Left lung (tissue), 4 donors: ENCODE measurements at regions not wholly inside any gene's neighbourhood (a gene's known extent, or its start where the extent isn't known, plus 50 kb on each side); places are given as distances from the start of the nearest gene placed in this dataset.
"Not testable (repeated sequence)": the region's sequence is repeated elsewhere in the genome, so short reads cannot be mapped to it uniquely, and the experiment has no call there.

Experiments
- ATAC-seq: fragments of 200-7000 bp; cut with Tn5 transposase; one replicate; pipeline ENCODE4 v1.9.1; 2020; ENCODE audit warnings: moderate library complexity
- DNase-seq, 4 donors: peaks; one replicate each; pipeline ENCODE4 v3.0.0-alpha.2; 2013 to 2020
- H3K27ac ChIP-seq, 2 donors: fragments of 200-600 bp; sonication (generic) in 1 of 2; one replicate each; pipeline versions ENCODE4 v1.5.0 to v1.8.0; 2020 to 2021
- H3K27me3 ChIP-seq, 2 donors: fragments of 200-600 bp; sonication (generic) in 1 of 2; one replicate each; pipeline versions ENCODE4 v1.5.0 to v1.8.0; 2020 to 2021
- H3K36me3 ChIP-seq, 2 donors: fragments of 200-600 bp; sonication (generic) in 1 of 2; one replicate each; pipeline versions ENCODE4 v1.5.0 to v1.8.0; 2020 to 2021
- H3K4me1 ChIP-seq, 2 donors: fragments of 200-600 bp; one replicate each; pipeline ENCODE4 v1.8.0; 2021
- H3K4me3 ChIP-seq, 2 donors: fragments of 200-600 bp; sonication (generic) in 1 of 2; one replicate each; pipeline versions ENCODE4 v1.5.0 to v1.8.0; 2020 to 2021; ENCODE audit warnings: mild to moderate bottlenecking in 1 of 2
- H3K9me3 ChIP-seq, 2 donors: fragments of 200-600 bp; sonication (generic) in 1 of 2; one replicate each; pipeline versions ENCODE4 v1.5.0 to v1.8.0; 2020 to 2021
- intact Hi-C, 2 donors: fragments of 100-400 bp; cut with DNase I; formaldehyde crosslinking; loops; one replicate each; pipeline versions ENCODE4 v1.11.2 to v1.14.2; 2022
- donor health status: DM: no; HTN: yes; CAD: no.
- donor health status: DM: no; HTN: no; CAD: no.

- DNase-seq, H3K9me3 ChIP-seq, intact Hi-C loops, H3K27ac ChIP-seq, H3K27me3 ChIP-seq, H3K4me3 ChIP-seq, H3K4me1 ChIP-seq, H3K36me3 ChIP-seq: not testable (repeated sequence)
- ATAC-seq, result peak; percentile 48
These were observed 83.9 kb upstream of the GOLGA6L6 start for GRCh38 chr15:20625469-20625868.

- ATAC-seq, intact Hi-C loops, H3K4me3 ChIP-seq, H3K4me1 ChIP-seq, H3K36me3 ChIP-seq, DNase-seq, H3K27ac ChIP-seq, H3K27me3 ChIP-seq, H3K9me3 ChIP-seq: not testable (repeated sequence)
These were observed 82.5 kb upstream of the GOLGA6L6 start for GRCh38 chr15:20624085-20624484.

- H3K9me3 ChIP-seq, intact Hi-C loops: not testable (repeated sequence)
These were observed 80.5 kb upstream of the GOLGA6L6 start for GRCh38 chr15:20622117-20622516.

GRCh38 chr15:20614549-20614948 is 72.9 kb upstream of the GOLGA6L6 start:
- H3K9me3 ChIP-seq, ATAC-seq, intact Hi-C loops, H3K4me1 ChIP-seq, H3K27ac ChIP-seq, H3K27me3 ChIP-seq, H3K36me3 ChIP-seq, H3K4me3 ChIP-seq: not testable (repeated sequence)
- DNase-seq, result peak in 1 of 4 donors; percentile 12

More at GRCh38 chr15:20622117-20622516, 80.5 kb upstream of the GOLGA6L6 start:
- not testable (repeated sequence) for H3K27me3 ChIP-seq, DNase-seq, H3K27ac ChIP-seq, H3K4me1 ChIP-seq, H3K4me3 ChIP-seq, H3K36me3 ChIP-seq
- peak; percentile 58 for ATAC-seq

GRCh38 chr15:20612796-20613195 is 71.2 kb upstream of the GOLGA6L6 start:
- H3K27ac ChIP-seq, intact Hi-C loops, H3K4me1 ChIP-seq, ATAC-seq, H3K36me3 ChIP-seq, H3K9me3 ChIP-seq, H3K4me3 ChIP-seq, H3K27me3 ChIP-seq: not testable (repeated sequence)
- DNase-seq, result peak in 1 of 4 donors; percentile 16

- DNase-seq, result peak in 1 of 4 donors; percentile 26
- H3K36me3 ChIP-seq, intact Hi-C loops, H3K9me3 ChIP-seq, H3K4me3 ChIP-seq, H3K27ac ChIP-seq, H3K27me3 ChIP-seq, ATAC-seq, H3K4me1 ChIP-seq: not testable (repeated sequence)
These were observed 70.8 kb upstream of the GOLGA6L6 start for GRCh38 chr15:20612356-20612755.

GRCh38 chr15:20611667-20612290 is 70.2 kb upstream of the GOLGA6L6 start:
- ATAC-seq, intact Hi-C loops, H3K4me1 ChIP-seq, H3K9me3 ChIP-seq, H3K4me3 ChIP-seq, H3K27ac ChIP-seq, H3K36me3 ChIP-seq, DNase-seq, H3K27me3 ChIP-seq: not testable (repeated sequence)

- intact Hi-C loops, H3K4me3 ChIP-seq, ATAC-seq, DNase-seq, H3K27ac ChIP-seq, H3K4me1 ChIP-seq, H3K36me3 ChIP-seq, H3K9me3 ChIP-seq, H3K27me3 ChIP-seq: not testable (repeated sequence)
These were observed 66.6 kb upstream of the GOLGA6L6 start for GRCh38 chr15:20608179-20608578.

GRCh38 chr15:20597245-20597644 is 55.6 kb upstream of the GOLGA6L6 start:
- ATAC-seq, H3K4me3 ChIP-seq, intact Hi-C loops, H3K27me3 ChIP-seq, H3K4me1 ChIP-seq, H3K36me3 ChIP-seq, H3K27ac ChIP-seq, H3K9me3 ChIP-seq: not testable (repeated sequence)
- peak in 1 of 4 donors; percentile 10 for DNase-seq

GRCh38 chr15:20594219-20594618 is 52.6 kb upstream of the GOLGA6L6 start:
- H3K36me3 ChIP-seq, H3K27ac ChIP-seq, H3K4me3 ChIP-seq, H3K27me3 ChIP-seq, intact Hi-C loops, DNase-seq, H3K4me1 ChIP-seq, ATAC-seq, H3K9me3 ChIP-seq: not testable (repeated sequence)

GRCh38 chr15:20591936-20592335 is 50.3 kb upstream of the GOLGA6L6 start:
- ATAC-seq, DNase-seq: not testable (repeated sequence)

More at GRCh38 chr15:20591936-20592335, 50.3 kb upstream of the GOLGA6L6 start:
- H3K4me1 ChIP-seq, H3K27ac ChIP-seq, H3K4me3 ChIP-seq, H3K9me3 ChIP-seq, intact Hi-C loops, H3K27me3 ChIP-seq, H3K36me3 ChIP-seq: not testable (repeated sequence)
